ENCODE measurements at regions not wholly inside any gene's neighbourhood (a gene's known extent, or its start where the extent isn't known, plus 50 kb on each side); places are given as distances from the start of the nearest gene placed in this dataset.

- TF ChIP-seq CTCF (IDR thresholded peaks at IDR 0.05; ENCODE audit: low read depth, low read length) (no peak), MAX (IDR thresholded peaks at IDR 0.05; ENCODE audit: low read depth, low read length) (no peak)
These were observed 826.2 kb downstream of the EPHA7 start for GRCh38 chr6:92593201-92593600.
